ENCODE measurements at regions not wholly inside any gene's neighbourhood (a gene's known extent, or its start where the extent isn't known, plus 50 kb on each side); places are given as distances from the start of the nearest gene placed in this dataset.

DNA sequence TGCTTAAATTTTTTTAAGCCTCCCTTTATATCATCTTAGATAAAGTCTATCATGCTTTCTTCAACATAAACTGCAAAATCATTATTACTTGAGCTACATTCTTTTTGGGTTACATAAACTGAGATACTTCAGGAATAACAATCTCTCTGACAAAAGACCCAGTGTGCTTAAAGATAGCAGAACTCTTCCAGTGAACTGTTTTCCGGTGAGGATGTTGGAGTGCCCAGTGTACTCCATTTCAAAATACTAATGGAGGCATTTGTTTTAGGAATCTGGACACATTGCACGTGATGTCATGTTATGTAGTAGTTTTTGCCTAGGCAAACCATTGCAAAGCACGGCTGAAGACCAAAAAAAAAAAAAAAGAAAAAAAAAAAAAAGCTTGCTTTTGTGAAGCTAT, 388.2 kb upstream of the CELF2 start:
- no peak for DNase-seq (ENCODE audit: extremely low read depth in 1 of 11, low read depth in 9 of 11, low spot score in 4 of 11)

DNA sequence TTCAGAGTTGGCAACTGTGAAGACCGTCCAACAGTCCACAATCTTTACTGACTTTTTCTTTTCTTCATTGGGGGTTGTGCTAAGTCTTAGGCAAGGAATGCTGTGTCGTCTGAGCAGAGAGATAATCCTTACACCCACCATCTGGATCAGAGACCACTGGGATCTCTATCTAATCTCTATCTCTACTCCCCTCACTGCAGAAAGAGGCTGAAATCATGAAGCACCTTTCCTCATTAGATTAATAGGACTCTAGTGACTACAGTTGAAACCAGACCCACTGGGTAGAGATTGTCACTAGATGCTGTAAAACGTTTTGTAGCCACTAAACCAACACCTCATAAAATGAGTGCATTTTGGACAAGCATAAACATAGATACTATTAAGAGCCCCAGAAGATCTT, 387.4 kb upstream of the CELF2 start:
- no peak for DNase-seq (ENCODE audit: extremely low read depth in 1 of 11, low read depth in 9 of 11, low spot score in 4 of 11)

DNA sequence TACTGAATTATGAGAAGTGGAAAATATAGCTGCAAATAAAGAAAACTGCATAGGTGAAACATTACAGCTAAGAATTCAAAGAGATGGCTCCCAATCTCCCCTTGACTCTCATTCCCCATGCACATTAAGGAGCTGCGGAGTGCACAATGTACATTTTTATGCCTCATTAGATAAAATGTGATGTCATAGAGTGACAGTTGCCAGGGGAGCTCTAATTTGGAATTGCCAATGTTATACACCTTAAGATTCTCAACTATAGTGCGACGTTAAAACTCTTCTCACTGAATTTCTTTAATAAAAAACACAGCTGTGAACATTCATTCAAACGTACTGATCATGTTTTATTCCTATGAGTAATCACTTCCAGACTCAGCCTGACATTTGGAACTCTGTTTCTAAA, 386.9 kb upstream of the CELF2 start:
- DNase-seq (ENCODE audit: extremely low read depth in 1 of 11, low read depth in 9 of 11, low spot score in 4 of 11), result no peak

DNA sequence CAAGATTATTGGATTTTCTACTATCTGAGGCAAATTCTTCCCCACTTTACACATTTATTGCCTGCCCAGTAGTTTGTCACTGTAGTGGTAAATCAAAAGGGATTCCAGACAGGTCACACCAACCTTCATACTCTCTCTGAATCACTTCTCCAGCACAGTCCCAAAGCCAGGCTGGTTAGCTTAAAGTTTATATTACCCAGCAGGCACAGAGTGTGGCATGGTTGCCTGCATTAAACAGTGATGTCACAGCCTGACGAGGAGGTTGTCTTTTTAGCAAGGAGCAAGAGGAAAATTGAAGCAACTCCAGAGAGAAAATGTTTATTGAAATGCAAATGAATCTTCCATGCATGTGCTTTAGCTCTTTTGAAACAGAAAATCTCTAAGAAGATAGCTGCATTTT, 375.5 kb upstream of the CELF2 start:
- no peak for DNase-seq (ENCODE audit: extremely low read depth in 1 of 11, low read depth in 9 of 11, low spot score in 4 of 11)

DNA sequence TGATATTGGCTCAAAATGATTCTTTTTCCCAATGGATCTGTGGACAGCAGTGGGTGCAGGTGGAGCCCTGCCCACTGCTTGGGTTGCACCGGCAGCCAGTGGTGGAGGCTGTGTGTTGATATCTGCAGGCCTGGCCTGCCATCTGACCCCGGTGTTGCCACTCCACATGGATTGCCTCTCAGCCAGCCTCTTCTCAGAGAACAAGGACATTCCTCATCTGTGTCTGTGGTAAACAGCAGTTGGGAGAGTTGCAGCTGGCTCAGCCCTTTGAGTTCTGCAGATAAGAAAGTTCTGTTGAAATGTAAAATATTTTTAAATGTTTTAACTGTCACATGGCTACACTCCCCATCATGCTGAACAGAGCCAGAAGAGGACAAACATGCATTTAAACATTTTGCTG, 374.9 kb upstream of the CELF2 start:
- no peak for DNase-seq (ENCODE audit: extremely low read depth in 1 of 11, low read depth in 9 of 11, low spot score in 4 of 11)

DNA sequence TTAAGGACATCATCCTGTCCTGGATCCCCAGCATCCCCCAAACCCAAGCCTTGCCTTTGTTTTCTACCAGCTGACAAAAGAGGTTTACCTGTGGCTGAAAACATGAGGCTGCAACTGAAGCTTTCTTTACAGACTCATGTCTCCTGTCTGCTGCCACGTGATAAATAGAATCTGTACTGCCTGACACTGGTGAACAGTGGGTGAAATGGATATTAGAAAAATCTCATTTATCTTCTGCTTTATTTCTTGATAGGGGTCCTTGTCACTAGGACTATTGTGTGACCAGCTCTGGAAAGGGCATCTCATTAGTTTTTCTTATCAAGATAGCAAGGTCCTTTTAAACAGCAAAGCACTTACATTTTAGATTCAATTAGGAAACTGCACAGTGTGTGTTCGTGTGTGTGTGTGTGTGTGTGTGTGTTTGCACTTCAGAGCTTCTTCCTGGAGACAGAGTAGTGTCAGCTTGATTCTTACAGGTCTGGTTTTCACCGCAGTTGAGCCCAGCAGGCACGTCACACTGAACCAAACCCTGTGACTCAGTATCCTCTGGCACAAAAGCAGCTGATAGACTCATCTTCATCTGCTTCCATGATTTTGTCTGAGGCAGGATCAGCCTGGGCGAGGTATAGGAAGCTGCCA, 373.5 kb upstream of the CELF2 start:
- no peak for DNase-seq (ENCODE audit: extremely low read depth in 1 of 11, low read depth in 9 of 11, low spot score in 4 of 11)

DNA sequence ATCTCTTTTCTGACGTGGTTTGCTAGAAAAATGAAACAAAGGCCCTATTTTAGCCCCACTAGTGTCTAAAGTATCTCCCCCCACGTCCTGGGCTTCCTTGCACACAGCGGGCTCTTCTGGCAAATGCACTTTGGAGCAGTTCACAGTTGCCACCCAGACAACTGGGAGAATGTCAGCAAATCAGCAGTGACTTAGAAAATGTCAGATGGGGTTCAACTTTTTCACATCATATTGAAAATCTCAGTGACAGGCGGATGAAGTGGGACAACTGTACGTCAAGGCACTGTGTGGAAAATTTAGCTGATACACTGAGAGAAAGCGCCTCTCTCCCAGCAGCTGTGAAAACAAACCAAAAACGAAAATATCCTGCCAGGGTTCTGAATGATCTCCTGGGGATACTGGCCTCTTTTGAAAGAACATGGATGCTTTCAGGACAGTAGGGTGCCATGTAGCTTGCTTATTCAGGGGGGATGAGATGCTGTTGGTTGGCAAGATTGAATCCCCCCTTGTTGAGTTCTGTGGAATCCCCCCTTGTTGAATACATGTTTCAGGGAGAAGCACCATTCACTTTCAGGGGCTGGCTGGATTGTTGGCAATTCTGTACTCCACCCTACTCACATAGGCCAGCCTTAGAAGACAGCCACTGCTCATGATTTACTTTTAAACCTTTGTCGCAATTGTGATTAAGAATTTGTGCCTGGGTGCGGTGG, 372.8 kb upstream of the CELF2 start:
- DNase-seq (ENCODE audit: extremely low read depth in 1 of 11, low read depth in 9 of 11, low spot score in 4 of 11), result no peak

DNA sequence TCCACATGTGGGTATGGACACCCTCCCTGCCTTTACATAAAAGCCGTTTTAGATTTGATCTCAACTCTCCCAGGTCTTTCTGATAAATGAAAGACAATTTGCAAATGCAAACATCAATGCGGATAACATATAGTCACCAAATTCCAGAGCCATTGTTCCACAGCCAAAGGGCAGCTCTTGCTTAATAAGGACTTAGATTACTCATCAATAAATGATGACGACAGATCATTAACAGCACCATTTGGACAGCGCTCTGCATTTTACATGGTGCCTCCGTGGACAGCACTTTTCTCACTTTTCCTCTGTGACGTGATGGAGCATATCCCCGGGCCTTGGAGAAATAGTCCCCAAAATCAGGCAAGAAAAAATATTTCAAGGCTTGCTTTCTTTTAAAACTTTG, 370.3 kb upstream of the CELF2 start:
- DNase-seq (ENCODE audit: extremely low read depth in 1 of 11, low read depth in 9 of 11, low spot score in 4 of 11), result no peak

DNA sequence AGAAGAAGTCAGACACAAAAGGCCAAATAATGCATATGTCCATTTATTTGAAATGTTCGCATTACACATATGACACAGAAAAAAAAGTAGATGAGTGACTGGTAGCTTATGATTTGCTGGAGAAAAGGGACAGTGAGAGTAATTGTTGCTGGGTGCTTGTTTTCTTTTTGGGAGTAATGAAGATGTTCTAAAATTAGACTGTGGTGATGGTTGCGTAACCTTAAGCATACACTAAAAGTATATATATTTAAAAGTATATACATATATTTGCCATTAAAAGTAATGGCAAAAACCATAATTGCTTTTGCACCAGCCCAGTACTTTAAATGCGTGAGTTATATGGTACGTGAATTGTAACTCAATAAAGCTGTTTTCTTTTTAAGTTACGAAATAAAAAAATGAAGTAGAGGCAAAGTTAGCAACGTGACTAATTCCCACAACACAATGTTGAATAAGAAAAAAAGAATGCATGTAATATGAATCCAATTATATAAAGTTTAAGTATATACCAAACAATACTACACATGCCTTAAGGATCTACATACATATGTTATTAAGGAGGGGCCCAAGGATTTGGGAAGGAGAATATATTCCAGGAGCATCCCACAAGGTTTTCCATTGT, 360.4 kb upstream of the CELF2 start:
- no peak for DNase-seq (ENCODE audit: extremely low read depth in 1 of 11, low read depth in 9 of 11, low spot score in 4 of 11)

DNA sequence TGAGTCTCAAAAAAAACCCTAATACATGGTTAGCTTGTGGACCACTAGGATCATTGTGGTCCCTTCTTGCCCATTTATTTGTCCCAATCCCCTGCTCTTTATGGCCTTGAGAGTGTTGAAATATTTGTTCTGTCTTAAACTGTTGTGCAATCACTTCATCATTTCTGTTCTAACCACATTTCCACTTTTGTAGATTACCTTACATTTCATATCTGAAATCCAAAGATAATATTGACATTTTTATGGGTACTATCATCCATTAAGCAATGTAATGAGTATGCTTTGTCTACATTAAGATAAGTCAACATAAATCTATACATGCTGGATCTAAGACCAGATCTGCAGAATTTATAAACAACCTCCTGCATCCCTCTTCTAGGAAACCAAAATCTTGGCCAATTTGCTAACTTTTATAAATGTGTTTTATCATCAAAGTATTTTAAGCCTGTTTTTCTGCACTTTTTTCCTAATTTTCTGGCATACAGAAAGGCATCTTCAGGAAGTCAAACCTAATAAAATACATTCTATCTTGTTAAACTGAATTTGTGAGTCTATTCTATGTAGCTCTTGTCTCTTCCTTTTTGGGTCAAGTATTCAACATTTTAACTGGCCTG, 359.4 kb upstream of the CELF2 start:
- DNase-seq (ENCODE audit: extremely low read depth in 1 of 11, low read depth in 9 of 11, low spot score in 4 of 11), result no peak

DNA sequence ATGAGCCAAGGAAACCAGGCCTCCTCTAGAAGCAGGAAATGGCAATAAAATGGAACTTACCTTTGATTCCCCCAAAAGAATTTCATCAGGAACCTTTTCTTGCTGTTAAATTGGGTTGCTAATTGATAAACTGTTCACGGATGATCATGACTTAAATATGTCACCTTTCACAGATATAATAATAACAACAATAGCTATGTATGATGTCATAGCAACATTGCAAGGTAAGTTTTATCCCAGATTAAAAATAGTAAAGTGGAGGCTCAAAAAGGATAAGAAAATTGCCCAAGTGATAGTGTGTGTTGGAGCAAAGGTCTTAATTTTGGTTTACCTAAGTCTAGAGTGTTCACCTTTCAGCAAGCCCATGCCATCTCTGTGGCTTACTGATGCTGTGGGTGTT, 357.6 kb upstream of the CELF2 start:
- DNase-seq (ENCODE audit: extremely low read depth in 1 of 11, low read depth in 9 of 11, low spot score in 4 of 11), result no peak

DNA sequence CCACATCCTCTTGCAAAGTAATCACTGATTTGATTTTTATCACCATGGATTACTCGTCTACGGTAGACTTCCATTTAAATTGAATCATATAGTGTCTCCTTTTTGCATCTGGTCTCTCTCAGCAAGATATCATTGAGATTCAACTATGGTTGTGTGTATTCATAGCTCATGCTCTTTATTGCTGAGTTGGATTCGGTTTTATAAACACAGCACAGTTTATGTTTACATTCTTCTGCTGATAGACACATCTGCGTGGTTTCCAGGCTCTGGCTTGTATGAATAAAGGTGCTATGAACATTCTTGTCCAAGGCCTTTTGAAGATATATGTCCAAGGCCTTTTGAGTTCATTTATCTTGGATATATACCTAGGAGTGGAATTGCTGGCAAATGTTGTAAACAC, 356.5 kb upstream of the CELF2 start:
- no peak for DNase-seq (ENCODE audit: extremely low read depth in 1 of 11, low read depth in 9 of 11, low spot score in 4 of 11)

DNA sequence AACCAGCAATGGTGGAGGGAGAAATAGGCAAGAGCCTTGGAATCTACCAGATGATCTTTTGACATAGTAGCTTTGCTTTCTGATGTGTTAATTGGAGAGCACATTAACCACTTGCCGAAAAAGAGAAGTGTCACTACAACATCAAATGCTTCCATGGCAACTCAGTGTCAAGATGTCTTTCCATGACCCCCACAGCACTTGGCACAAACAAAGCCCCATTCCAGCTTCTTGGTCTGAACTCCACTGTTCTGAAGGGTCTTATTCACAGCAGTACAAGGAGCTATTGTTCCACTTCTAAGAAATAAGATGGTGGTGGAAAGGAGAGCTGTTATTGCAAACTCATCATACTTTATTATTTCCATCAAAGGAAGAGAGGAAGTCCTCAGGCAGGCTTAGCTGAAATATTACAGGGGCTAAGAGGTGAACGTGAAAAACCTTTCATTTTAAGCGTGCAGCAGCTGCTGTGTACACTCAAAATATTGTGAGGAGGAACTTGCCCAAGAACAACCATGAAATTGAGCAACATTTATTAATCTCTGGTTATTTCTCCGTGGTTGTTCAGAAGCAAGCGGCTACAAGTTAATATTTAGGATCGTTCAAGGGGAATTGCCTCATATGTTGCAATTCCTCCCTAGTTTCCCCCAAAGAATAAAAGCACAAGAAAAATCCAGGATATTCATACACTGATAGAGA, 354.8 kb upstream of the CELF2 start:
- DNase-seq (ENCODE audit: extremely low read depth in 1 of 11, low read depth in 9 of 11, low spot score in 4 of 11), result no peak

DNA sequence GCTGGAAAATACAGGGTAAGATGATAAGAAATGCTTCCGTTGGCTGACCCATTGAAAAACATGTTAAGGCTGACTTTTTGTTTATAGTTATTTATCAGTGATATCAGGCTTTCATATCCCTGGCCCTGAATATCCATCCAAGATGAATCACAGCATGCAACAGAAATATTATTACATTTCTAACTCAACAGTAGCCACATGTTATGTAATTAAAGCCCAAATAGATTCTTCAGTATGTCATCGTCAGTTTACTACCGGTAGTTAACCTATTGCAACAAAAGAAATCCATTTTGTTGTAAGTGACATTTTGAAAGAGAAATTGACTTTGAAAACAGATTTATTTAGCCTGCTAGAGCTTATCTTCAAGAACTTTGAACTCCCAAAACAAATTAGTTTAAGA, 354.1 kb upstream of the CELF2 start:
- peak in 4 of 11 donors; percentile 9 to 22 (median 16) for DNase-seq (ENCODE audit: extremely low read depth in 1 of 11, low read depth in 9 of 11, low spot score in 4 of 11)

DNA sequence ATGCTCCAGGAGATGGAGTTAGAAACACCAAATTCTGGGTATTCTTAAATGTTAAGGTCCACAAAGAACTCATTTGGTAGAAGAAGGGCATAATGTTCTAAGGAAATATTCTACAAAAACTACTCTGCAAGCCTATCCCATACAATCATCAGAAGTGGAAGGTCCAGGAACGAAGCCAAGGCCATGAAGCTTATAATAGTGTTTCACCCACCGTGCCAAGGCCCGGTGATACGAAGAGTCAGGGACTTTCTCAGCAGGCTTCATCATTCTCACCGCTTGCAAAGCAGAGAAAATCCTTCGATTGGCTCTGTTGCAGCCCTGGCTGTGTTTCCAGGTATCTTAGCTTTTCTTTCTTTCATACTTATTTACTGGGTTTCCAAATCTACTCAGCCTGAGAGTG, 351.9 kb upstream of the CELF2 start:
- DNase-seq (ENCODE audit: extremely low read depth in 1 of 11, low read depth in 9 of 11, low spot score in 4 of 11), result no peak

DNA sequence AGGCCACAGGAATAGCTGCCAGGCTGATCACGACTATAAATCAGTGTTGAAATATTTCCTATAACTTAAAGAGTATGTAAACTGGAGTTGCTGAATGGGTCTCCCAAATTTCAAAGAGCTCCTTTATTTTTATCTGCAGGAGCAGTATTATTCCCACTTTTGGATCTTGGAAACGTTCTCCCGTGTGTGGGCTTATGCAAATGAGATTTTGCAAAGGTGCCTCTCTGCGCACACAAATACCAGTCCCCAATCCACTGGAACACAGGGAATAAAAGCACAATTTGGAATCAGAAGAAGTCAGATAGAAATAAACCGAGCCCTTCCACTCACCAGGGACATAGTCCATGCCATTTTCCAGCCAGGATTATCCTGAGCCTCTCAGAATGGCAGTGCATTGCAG, 350.2 kb upstream of the CELF2 start:
- DNase-seq (ENCODE audit: extremely low read depth in 1 of 11, low read depth in 9 of 11, low spot score in 4 of 11), result no peak

DNA sequence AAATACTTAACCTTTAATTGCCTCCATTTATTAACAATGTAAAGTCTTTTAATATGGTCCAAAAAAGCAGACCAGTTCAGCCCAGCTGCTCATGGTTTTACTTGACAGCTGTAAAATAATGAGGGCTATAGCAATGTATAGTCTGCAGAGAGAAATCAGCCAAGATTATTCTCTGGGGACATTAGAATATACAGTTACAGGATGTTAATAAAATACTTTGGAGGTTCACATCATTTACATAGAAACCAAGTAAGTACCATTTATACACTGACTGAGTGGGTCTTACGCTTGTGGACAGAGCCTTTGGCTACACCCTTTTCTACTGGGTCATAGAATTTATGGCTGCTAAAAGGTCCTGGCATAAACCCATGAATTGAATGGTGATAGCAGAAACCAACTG, 340.7 kb upstream of the CELF2 start:
- peak in 7 of 11 donors; percentile 19 to 69 (median 45) for DNase-seq (ENCODE audit: extremely low read depth in 1 of 11, low read depth in 9 of 11, low spot score in 4 of 11)

DNA sequence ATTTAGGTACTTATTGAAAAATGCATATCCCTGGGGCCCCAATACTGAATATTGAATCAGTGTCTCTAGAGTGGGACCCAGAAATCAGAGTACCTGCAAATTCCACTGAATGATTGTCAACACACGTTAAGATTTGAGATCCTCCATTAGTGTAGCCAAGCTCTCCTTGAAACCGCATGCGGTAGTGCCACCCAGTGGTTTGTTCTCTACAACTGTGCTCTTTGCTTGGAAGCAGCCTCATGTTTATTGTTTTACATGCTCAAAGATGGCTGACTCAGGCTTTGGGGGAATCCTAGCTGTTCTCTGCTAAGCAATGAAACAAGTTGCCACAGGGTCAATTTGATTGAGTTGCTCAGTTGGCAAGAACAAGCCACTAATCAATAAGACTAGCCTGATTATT, 340.2 kb upstream of the CELF2 start:
- DNase-seq (ENCODE audit: extremely low read depth in 1 of 11, low read depth in 9 of 11, low spot score in 4 of 11), result peak in 8 of 11 donors; percentile 21 to 70 (median 51)

DNA sequence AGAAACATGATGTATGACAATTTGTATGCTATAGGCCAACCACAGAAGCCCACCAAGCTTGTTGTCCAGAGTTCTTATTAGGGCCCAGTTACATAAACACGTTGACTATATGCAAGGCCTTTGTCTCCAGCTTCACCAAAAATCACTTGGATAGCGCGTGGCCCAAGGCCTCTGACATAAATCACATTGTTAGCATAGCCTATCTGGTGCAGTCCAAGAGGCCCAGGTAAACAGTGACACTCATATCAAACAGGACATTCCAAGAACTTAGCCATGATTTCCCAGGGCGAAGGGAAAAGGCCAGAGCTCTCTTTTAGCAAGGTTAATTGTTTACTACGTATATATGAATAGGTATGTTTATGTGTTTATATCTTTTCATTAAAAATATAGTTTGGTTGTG, 337.2 kb upstream of the CELF2 start:
- no peak for DNase-seq (ENCODE audit: extremely low read depth in 1 of 11, low read depth in 9 of 11, low spot score in 4 of 11)

DNA sequence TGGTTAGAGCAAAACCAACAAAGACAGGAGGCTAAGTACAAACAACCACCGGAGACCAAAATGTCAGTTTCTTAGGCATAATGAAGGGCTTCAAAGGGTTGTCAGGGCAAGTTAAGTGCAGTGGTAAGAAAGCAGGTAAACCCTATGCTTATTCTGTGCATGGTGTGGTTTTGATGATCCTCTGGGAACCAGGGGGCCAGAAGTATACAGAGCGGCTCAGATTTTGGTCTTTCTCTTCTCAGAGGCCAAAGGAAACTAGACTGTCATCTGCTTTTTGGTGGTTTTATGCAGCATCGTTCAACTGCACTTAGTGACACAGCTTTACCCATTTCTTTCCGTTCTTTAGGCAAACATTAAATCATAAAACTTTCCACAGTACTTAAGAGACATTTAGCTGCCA, 332.7 kb upstream of the CELF2 start:
- DNase-seq (ENCODE audit: extremely low read depth in 1 of 11, low read depth in 9 of 11, low spot score in 4 of 11), result no peak

All from renal cortex interstitium (tissue), 11 donors.